WTC11 (cell line): ENCODE measurements at regions not wholly inside any gene's neighbourhood (a gene's known extent, or its start where the extent isn't known, plus 50 kb on each side); places are given as distances from the start of the nearest gene placed in this dataset.

Experiments
- CBFB ChIP-seq: sonication (generic); formaldehyde crosslinking; IDR thresholded peaks from 2 replicates; pipeline ENCODE4 v1.8.1; 2022; ENCODE audit warnings: mild to moderate bottlenecking, low read depth, missing genetic modification reagents
- CREB1 ChIP-seq: sonication (generic); formaldehyde crosslinking; IDR thresholded peaks from 2 replicates; pipeline ENCODE4 v1.8.0; 2023; ENCODE audit warnings: mild to moderate bottlenecking, missing genetic modification reagents
- ELF4 ChIP-seq: sonication (generic); formaldehyde crosslinking; IDR thresholded peaks from 2 replicates; pipeline ENCODE4 v1.8.1; 2022; ENCODE audit warnings: low read depth, mild to moderate bottlenecking, moderate library complexity, missing genetic modification reagents
- FOXK1 ChIP-seq: sonication (generic); formaldehyde crosslinking; IDR thresholded peaks from 2 replicates; pipeline ENCODE4 v1.8.0; 2022; ENCODE audit warnings: mild to moderate bottlenecking, moderate library complexity, missing genetic modification reagents
- ZNF121 ChIP-seq: sonication (generic); formaldehyde crosslinking; IDR thresholded peaks from 2 replicates; pipeline ENCODE4 v1.8.0; 2023; ENCODE audit warnings: missing genetic modification reagents
- TF ChIP-seq, protein P1 (sequence below): fragments of 200-600 bp; IDR thresholded peaks from 2 replicates; pipeline ENCODE4 v1.8.0; 2022; ENCODE audit warnings: antibody characterized with exemption
- TF ChIP-seq, protein P2 (sequence below): sonication (generic); formaldehyde crosslinking; IDR thresholded peaks from 2 replicates; pipeline ENCODE4 v1.8.1; 2022; ENCODE audit warnings: mild to moderate bottlenecking, moderate library complexity, missing genetic modification reagents
- TF ChIP-seq, protein P3 (sequence below): fragments of 250-450 bp; sonication (Bioruptor Pico); IDR thresholded peaks from 2 replicates; pipeline ENCODE4 v1.9.0; 2021; ENCODE audit warnings: mild to moderate bottlenecking
- TF ChIP-seq, protein P4 (sequence below): sonication (generic); formaldehyde crosslinking; IDR thresholded peaks from 2 replicates; pipeline ENCODE4 v1.8.1; 2023; ENCODE audit warnings: mild to moderate bottlenecking, missing genetic modification reagents, borderline replicate concordance

DNA sequence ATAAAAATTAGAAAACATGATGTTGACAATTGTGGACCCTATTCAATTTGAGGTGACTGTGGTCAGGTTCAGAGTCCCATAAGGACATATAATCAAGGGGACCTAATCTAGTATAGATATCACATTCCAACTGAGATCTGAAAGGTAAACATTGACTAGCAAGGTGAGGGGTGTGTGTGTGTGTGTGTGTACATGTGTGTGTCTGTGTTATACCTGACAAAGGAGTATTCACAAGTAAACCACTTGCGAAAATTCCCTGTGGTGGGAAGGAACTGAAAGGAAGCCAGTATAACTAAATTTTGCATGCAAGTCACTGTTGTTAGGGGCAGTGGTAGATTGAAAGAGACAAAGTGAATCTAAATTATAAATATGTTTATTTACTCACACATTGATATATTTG, 723.7 kb downstream of the COL12A1 start:
- TF ChIP-seq, protein P1, sequence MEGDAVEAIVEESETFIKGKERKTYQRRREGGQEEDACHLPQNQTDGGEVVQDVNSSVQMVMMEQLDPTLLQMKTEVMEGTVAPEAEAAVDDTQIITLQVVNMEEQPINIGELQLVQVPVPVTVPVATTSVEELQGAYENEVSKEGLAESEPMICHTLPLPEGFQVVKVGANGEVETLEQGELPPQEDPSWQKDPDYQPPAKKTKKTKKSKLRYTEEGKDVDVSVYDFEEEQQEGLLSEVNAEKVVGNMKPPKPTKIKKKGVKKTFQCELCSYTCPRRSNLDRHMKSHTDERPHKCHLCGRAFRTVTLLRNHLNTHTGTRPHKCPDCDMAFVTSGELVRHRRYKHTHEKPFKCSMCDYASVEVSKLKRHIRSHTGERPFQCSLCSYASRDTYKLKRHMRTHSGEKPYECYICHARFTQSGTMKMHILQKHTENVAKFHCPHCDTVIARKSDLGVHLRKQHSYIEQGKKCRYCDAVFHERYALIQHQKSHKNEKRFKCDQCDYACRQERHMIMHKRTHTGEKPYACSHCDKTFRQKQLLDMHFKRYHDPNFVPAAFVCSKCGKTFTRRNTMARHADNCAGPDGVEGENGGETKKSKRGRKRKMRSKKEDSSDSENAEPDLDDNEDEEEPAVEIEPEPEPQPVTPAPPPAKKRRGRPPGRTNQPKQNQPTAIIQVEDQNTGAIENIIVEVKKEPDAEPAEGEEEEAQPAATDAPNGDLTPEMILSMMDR, result no peak
- TF ChIP-seq, protein P2, sequence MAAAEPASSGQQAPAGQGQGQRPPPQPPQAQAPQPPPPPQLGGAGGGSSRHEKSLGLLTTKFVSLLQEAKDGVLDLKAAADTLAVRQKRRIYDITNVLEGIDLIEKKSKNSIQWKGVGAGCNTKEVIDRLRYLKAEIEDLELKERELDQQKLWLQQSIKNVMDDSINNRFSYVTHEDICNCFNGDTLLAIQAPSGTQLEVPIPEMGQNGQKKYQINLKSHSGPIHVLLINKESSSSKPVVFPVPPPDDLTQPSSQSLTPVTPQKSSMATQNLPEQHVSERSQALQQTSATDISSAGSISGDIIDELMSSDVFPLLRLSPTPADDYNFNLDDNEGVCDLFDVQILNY, result no peak
- TF ChIP-seq CBFB (CRISPR knock-in tag), result no peak
- TF ChIP-seq CREB1 (CRISPR knock-in tag), result no peak
- TF ChIP-seq, protein P3, sequence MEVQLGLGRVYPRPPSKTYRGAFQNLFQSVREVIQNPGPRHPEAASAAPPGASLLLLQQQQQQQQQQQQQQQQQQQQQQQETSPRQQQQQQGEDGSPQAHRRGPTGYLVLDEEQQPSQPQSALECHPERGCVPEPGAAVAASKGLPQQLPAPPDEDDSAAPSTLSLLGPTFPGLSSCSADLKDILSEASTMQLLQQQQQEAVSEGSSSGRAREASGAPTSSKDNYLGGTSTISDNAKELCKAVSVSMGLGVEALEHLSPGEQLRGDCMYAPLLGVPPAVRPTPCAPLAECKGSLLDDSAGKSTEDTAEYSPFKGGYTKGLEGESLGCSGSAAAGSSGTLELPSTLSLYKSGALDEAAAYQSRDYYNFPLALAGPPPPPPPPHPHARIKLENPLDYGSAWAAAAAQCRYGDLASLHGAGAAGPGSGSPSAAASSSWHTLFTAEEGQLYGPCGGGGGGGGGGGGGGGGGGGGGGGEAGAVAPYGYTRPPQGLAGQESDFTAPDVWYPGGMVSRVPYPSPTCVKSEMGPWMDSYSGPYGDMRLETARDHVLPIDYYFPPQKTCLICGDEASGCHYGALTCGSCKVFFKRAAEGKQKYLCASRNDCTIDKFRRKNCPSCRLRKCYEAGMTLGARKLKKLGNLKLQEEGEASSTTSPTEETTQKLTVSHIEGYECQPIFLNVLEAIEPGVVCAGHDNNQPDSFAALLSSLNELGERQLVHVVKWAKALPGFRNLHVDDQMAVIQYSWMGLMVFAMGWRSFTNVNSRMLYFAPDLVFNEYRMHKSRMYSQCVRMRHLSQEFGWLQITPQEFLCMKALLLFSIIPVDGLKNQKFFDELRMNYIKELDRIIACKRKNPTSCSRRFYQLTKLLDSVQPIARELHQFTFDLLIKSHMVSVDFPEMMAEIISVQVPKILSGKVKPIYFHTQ (CRISPR knock-in tag), result no peak
- no peak for TF ChIP-seq FOXK1
- no peak for TF ChIP-seq ELF4 (CRISPR knock-in tag)
- no peak for TF ChIP-seq ZNF121 (CRISPR knock-in tag)
- TF ChIP-seq, protein P4, sequence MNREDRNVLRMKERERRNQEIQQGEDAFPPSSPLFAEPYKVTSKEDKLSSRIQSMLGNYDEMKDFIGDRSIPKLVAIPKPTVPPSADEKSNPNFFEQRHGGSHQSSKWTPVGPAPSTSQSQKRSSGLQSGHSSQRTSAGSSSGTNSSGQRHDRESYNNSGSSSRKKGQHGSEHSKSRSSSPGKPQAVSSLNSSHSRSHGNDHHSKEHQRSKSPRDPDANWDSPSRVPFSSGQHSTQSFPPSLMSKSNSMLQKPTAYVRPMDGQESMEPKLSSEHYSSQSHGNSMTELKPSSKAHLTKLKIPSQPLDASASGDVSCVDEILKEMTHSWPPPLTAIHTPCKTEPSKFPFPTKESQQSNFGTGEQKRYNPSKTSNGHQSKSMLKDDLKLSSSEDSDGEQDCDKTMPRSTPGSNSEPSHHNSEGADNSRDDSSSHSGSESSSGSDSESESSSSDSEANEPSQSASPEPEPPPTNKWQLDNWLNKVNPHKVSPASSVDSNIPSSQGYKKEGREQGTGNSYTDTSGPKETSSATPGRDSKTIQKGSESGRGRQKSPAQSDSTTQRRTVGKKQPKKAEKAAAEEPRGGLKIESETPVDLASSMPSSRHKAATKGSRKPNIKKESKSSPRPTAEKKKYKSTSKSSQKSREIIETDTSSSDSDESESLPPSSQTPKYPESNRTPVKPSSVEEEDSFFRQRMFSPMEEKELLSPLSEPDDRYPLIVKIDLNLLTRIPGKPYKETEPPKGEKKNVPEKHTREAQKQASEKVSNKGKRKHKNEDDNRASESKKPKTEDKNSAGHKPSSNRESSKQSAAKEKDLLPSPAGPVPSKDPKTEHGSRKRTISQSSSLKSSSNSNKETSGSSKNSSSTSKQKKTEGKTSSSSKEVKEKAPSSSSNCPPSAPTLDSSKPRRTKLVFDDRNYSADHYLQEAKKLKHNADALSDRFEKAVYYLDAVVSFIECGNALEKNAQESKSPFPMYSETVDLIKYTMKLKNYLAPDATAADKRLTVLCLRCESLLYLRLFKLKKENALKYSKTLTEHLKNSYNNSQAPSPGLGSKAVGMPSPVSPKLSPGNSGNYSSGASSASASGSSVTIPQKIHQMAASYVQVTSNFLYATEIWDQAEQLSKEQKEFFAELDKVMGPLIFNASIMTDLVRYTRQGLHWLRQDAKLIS, result no peak
